HG02870 (cell line): ENCODE measurements at regions not wholly inside any gene's neighbourhood (a gene's known extent, or its start where the extent isn't known, plus 50 kb on each side); places are given as distances from the start of the nearest gene placed in this dataset.

Experiments used
- ATAC-seq: cut with Tn5 transposase; IDR thresholded peaks from one replicate; pipeline ENCODE4 v1.9.1; 2021; ENCODE audit warnings: mild to moderate bottlenecking, moderate library complexity; ENCODE audit not compliant: unreplicated experiment

- no peak for ATAC-seq
Observed at GRCh38 chr6:22015944-22016343, 280.9 kb downstream of the PRL start.

- ATAC-seq, result no peak
Observed at GRCh38 chr6:22017272-22017671, 279.6 kb downstream of the PRL start.

GRCh38 chr6:22017766-22018165 lies 279.1 kb downstream of the PRL start:
- no peak for ATAC-seq

GRCh38 chr6:22019857-22020256 lies 277.0 kb downstream of the PRL start:
- ATAC-seq, result no peak

GRCh38 chr6:22020299-22021003 lies 276.4 kb downstream of the PRL start:
- ATAC-seq, result no peak

- no peak for ATAC-seq
Observed at GRCh38 chr6:22021966-22022365, 274.9 kb downstream of the PRL start.

- no peak for ATAC-seq
Observed at GRCh38 chr6:22023937-22024336, 272.9 kb downstream of the PRL start.

GRCh38 chr6:22024973-22025467 lies 271.8 kb downstream of the PRL start:
- ATAC-seq, result peak; percentile 33

GRCh38 chr6:22025468-22026163 lies 271.2 kb downstream of the PRL start:
- peak; percentile 62 for ATAC-seq

GRCh38 chr6:22026164-22026678 lies 270.6 kb downstream of the PRL start:
- ATAC-seq, result peak; percentile 11

- no peak for ATAC-seq
Observed at GRCh38 chr6:22027040-22027725, 269.7 kb downstream of the PRL start.

- no peak for ATAC-seq
Observed at GRCh38 chr6:22028403-22029090, 268.3 kb downstream of the PRL start.

- ATAC-seq, result no peak
Observed at GRCh38 chr6:22029171-22029570, 267.7 kb downstream of the PRL start.

GRCh38 chr6:22030730-22031619 lies 265.9 kb downstream of the PRL start:
- ATAC-seq, result no peak

GRCh38 chr6:22035690-22036089 lies 261.1 kb downstream of the PRL start:
- ATAC-seq, result no peak

GRCh38 chr6:22036275-22036674 lies 260.6 kb downstream of the PRL start:
- ATAC-seq, result peak; percentile 83

- no peak for ATAC-seq
Observed at GRCh38 chr6:22036699-22037098, 260.1 kb downstream of the PRL start.

- ATAC-seq, result no peak
Observed at GRCh38 chr6:22041797-22042480, 254.9 kb downstream of the PRL start.

GRCh38 chr6:22042706-22043105 lies 254.1 kb downstream of the PRL start:
- ATAC-seq, result no peak
